ENCODE measurements at regions not wholly inside any gene's neighbourhood (a gene's known extent, or its start where the extent isn't known, plus 50 kb on each side); places are given as distances from the start of the nearest gene placed in this dataset.

- DNase-seq = no peak
These were observed 1519.8 kb upstream of the CDH9 start for GRCh38 chr5:28558196-28558595.

DNA sequence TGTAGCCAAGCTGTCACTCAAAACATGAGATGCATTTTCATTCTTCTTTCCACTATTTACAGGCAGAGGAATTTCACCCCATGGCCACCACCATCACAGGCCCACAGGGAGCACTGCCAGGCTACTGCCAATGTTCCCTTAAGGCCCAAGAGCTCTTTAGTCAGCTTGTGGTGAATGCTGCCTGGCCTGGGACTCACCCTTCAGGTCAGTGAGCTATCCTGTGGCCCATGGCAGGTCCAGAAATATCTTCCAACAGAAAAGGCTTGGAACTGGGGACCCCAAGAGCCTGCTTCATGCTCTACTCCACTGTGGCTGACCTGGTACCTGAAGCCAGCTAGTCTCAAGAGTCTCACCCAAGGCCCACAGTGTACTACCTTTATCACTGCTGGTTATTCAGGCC, 1518.7 kb upstream of the CDH9 start:
- DNase-seq = no peak

DNA sequence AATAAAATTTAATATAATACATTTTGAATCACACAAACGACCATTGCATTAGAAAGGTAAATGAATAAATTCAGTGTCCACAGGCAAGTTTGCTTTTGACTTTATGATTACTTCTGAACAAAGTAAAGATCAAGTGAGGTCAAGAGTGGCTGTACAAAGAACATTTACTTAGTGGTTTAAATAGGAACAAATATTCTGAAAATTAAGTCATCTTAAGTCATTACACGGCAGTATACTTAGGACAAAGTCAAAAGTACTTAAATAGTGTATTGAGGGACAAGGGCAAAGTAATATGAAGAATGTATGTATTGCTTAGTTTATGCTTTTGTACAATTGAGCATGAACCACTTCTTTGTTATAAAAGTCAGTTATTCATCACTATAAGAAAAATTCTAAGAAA, 1511.2 kb upstream of the CDH9 start:
- DNase-seq = no peak

GRCh38 chr5:28548856-28549255, 1510.5 kb upstream of the CDH9 start:
- no peak for DNase-seq

- DNase-seq = no peak
These were observed 1506.1 kb upstream of the CDH9 start for GRCh38 chr5:28544501-28544900.

GRCh38 chr5:28543473-28544098, 1505.2 kb upstream of the CDH9 start:
- no peak for DNase-seq

GRCh38 chr5:28542987-28543386, 1504.6 kb upstream of the CDH9 start:
- no peak for DNase-seq

- no peak for DNase-seq
These were observed 1485.7 kb upstream of the CDH9 start for GRCh38 chr5:28523888-28524635.

- DNase-seq = no peak
These were observed 1485.0 kb upstream of the CDH9 start for GRCh38 chr5:28523416-28523815.

DNA sequence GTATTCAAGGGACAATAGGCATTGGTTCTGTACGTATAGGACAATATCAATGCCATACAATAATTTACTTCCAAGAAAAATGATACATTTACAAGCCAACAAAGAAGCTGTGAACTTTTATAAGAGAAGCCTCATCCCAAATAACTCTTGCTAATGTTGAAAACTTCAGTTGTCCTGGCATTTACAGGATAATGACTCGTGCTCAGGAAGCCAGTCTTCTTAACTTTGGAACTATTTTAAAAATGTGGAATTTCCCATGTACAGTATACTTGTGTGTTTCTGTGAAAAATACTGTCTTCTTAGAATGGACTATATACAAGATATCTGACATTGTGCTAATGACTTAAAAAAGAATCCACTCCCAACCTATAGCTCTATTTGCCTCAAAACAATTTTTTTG, 1479.3 kb upstream of the CDH9 start:
- DNase-seq = no peak

GRCh38 chr5:28516722-28517121, 1478.3 kb upstream of the CDH9 start:
- DNase-seq = no peak

DNA sequence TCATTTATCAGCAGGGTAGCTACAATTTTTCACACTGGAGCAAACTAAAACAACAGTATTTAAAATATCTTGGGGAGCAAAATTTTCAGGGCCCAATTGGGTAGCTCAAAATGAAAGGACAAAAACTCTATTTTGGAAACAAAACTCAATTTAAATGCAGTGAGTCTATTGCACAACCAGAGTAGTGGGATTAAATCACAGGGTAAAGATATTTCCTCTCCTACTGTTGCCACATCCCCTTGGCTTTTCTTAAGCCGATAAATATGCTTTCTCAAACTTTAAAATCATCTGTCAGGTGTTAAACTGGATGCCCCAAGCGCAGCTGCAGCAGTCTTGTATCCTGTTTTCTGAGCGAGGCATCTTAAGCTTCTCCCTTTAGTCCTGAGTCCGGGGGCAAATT, 1474.3 kb upstream of the CDH9 start:
- no peak for DNase-seq

- DNase-seq = no peak
These were observed 1466.7 kb upstream of the CDH9 start for GRCh38 chr5:28505121-28505520.

GRCh38 chr5:28500511-28500910, 1462.1 kb upstream of the CDH9 start:
- DNase-seq = no peak

- no peak for DNase-seq
These were observed 1461.4 kb upstream of the CDH9 start for GRCh38 chr5:28499766-28500290.

DNA sequence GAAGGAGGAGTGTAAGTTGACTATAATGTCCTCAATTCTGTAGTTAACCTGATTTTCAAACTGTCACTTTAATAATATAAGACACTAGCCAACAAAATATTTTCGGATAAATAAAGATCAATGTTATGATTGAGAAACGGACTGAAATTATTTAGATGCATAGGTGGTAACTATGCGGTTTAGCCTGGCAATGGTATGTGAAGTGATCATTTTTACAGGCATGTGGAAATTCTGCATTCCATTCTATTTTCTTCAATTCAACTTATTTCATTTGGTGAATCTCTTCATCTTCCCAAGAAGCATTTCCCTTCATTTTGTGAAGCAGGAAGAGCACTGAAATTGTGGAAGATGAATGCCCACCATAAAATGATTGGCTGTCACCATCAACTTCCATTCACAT, 1457.5 kb upstream of the CDH9 start:
- no peak for DNase-seq

GRCh38 chr5:28493456-28493855, 1455.1 kb upstream of the CDH9 start:
- no peak for DNase-seq

GRCh38 chr5:28488752-28489151, 1450.4 kb upstream of the CDH9 start:
- no peak for DNase-seq

- DNase-seq = no peak
These were observed 1445.1 kb upstream of the CDH9 start for GRCh38 chr5:28483327-28484025.

GRCh38 chr5:28473531-28474107, 1435.2 kb upstream of the CDH9 start:
- DNase-seq = no peak

GRCh38 chr5:28468166-28468565, 1429.8 kb upstream of the CDH9 start:
- DNase-seq = peak in 1 of 4 experiments; percentile 2

DNA sequence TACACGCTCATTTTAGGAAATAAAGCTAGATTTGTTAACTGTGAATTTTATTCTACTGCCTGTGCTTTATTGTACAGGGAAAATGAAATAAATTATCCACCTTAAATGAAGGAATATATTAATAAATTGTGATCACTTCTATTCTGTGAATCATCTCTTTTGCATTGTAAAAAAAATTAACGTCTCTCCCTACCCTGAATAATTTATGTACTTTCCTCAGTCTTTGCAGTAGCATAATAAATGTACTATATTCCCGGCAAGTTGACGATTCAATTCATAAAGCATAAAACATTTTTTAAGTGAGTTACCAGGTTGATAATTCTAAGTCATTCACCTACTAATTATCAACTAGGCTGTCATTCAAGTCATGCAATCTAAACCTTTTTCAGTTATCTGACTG, 1425.3 kb upstream of the CDH9 start:
- no peak for DNase-seq

GRCh38 chr5:28451483-28451882, 1413.1 kb upstream of the CDH9 start:
- no peak for DNase-seq
